Gastrocnemius medialis (tissue), 4 donors: ENCODE measurements at regions not wholly inside any gene's neighbourhood (a gene's known extent, or its start where the extent isn't known, plus 50 kb on each side); places are given as distances from the start of the nearest gene placed in this dataset.

Experiments
- POLR2A ChIP-seq, 2 donors: fragments of 450-650 bp; IDR thresholded peaks; one replicate each; pipeline ENCODE4 v1.6.1; 2017; ENCODE audit warnings: antibody characterized with exemption in 2 of 2, mild to moderate bottlenecking in 2 of 2, moderate library complexity in 2 of 2
- TF ChIP-seq, protein P1 (sequence below), 5 experiments: fragments of 450-650 bp in 3 of 5; fragments of 200-600 bp in 2 of 5; sonication (generic) in 2 of 5; IDR thresholded peaks in 4 of 5; conservative IDR thresholded peaks in 1 of 5; 1 replicate in 4 of 5; 2 replicates in 1 of 5; pipeline ENCODE4 v1.5.1; 2016 to 2019; ENCODE audit warnings: antibody characterized with exemption in 5 of 5, mild to moderate bottlenecking in 3 of 5, moderate library complexity in 3 of 5

DNA sequence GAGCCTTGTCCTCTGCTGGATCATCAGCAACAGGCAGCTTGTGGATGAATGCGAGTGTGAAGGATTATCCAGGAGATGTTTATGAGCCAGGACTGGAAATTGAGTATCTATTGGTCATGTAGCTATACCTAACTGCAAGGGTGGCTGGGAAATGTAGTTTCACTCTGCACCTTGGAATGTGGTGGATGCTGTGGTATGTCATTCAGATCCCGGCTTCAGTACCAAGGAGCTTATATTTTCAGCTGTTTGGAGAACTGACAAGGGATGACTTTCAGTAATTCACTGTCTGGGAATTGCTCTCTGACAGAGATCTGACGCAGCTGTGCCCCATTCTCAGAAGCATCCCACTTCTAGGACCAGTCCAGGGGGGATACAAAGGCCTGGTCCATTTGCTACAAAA, 792.3 kb upstream of the NOVA1 start:
- TF ChIP-seq, protein P1, sequence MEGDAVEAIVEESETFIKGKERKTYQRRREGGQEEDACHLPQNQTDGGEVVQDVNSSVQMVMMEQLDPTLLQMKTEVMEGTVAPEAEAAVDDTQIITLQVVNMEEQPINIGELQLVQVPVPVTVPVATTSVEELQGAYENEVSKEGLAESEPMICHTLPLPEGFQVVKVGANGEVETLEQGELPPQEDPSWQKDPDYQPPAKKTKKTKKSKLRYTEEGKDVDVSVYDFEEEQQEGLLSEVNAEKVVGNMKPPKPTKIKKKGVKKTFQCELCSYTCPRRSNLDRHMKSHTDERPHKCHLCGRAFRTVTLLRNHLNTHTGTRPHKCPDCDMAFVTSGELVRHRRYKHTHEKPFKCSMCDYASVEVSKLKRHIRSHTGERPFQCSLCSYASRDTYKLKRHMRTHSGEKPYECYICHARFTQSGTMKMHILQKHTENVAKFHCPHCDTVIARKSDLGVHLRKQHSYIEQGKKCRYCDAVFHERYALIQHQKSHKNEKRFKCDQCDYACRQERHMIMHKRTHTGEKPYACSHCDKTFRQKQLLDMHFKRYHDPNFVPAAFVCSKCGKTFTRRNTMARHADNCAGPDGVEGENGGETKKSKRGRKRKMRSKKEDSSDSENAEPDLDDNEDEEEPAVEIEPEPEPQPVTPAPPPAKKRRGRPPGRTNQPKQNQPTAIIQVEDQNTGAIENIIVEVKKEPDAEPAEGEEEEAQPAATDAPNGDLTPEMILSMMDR (IDR thresholded peaks at IDR 0.05 in 4 of 5, conservative IDR thresholded peaks at IDR 0.05 in 1 of 5), result no peak
- TF ChIP-seq POLR2A (IDR thresholded peaks at IDR 0.05), result no peak
